Common myeloid progenitor, CD34-positive (primary cell): ENCODE measurements at regions not wholly inside any gene's neighbourhood (a gene's known extent, or its start where the extent isn't known, plus 50 kb on each side); places are given as distances from the start of the nearest gene placed in this dataset.
"Not testable (repeated sequence)": the region's sequence is repeated elsewhere in the genome, so short reads cannot be mapped to it uniquely, and the experiment has no call there.

Experiments used
- CTCF ChIA-PET: fragments of 350-600 bp; sonication (Branson Sonifier 250); formaldehyde crosslinking; loops from one replicate; lab custom pipeline; 2021; ENCODE audit warnings: antibody characterized with exemption; lab: Charles Lee
- POLR2A ChIA-PET: fragments of 350-600 bp; sonication (Branson Sonifier 250); formaldehyde crosslinking; loops from one replicate; lab custom pipeline; 2021; ENCODE audit warnings: antibody characterized with exemption; lab: Charles Lee
- DNase-seq, 3 donors: peaks; one replicate each; pipeline versions ENCODE4 v3.0.0 to v3.0.0-alpha.2; 2013
- H3K27ac ChIP-seq, 2 experiments: 1 replicate in 1 of 2; 2 replicates in 1 of 2; pipeline ENCODE4 v1.7.0; 2013; ENCODE audit warnings: inconsistent platforms in 2 of 2, low read length in 2 of 2, mild to moderate bottlenecking in 2 of 2, low read depth in 1 of 2, moderate library complexity in 1 of 2; ENCODE audit not compliant: severe bottlenecking in 2 of 2, insufficient read depth in 1 of 2, poor library complexity in 1 of 2
- H3K27me3 ChIP-seq, 5 experiments: replicated peaks in 2 of 5; 1 replicate in 3 of 5; 2 replicates in 2 of 5; pipeline versions ENCODE4 v1.6.1 to v1.7.0; 2013; ENCODE audit warnings: low read length in 4 of 5, mild to moderate bottlenecking in 2 of 5, moderate library complexity in 2 of 5, inconsistent platforms in 1 of 5; ENCODE audit not compliant: insufficient read depth in 5 of 5, control insufficient read depth in 4 of 5
- H3K36me3 ChIP-seq, 4 experiments: 1 replicate in 2 of 4; 2 replicates in 2 of 4; pipeline versions ENCODE4 v1.6.1 to v1.7.0; 2013; ENCODE audit warnings: low read length in 3 of 4, control low read depth in 1 of 4, mild to moderate bottlenecking in 1 of 4; ENCODE audit not compliant: control insufficient read depth in 4 of 4, insufficient read depth in 4 of 4
- H3K4me1 ChIP-seq, 4 experiments: 1 replicate in 3 of 4; 2 replicates in 1 of 4; pipeline versions ENCODE4 v1.6.1 to v1.7.1; 2013; ENCODE audit warnings: low read length in 3 of 4, mild to moderate bottlenecking in 3 of 4, control low read depth in 1 of 4, inconsistent platforms in 1 of 4, moderate library complexity in 1 of 4; ENCODE audit not compliant: control insufficient read depth in 4 of 4, insufficient read depth in 4 of 4; ENCODE audit errors: control extremely low read depth in 1 of 4
- H3K4me3 ChIP-seq, 7 experiments: 1 replicate in 4 of 7; 2 replicates in 3 of 7; pipeline versions ENCODE4 v1.5.1 to v1.7.0; 2013; ENCODE audit warnings: mild to moderate bottlenecking in 7 of 7, low read length in 6 of 7, moderate library complexity in 6 of 7, inconsistent platforms in 2 of 7, low read depth in 2 of 7, control low read depth in 1 of 7; ENCODE audit not compliant: insufficient read depth in 4 of 7, control insufficient read depth in 1 of 7; ENCODE audit errors: extremely low read depth in 1 of 7
- H3K9me3 ChIP-seq, 5 experiments: 1 replicate in 4 of 5; 2 replicates in 1 of 5; pipeline versions ENCODE4 v1.6.1 to v1.7.1; 2013; ENCODE audit warnings: low read length in 4 of 5, mild to moderate bottlenecking in 2 of 5, inconsistent platforms in 1 of 5, low read depth in 1 of 5, moderate library complexity in 1 of 5; ENCODE audit not compliant: control insufficient read depth in 4 of 5, insufficient read depth in 2 of 5; ENCODE audit errors: control extremely low read depth in 1 of 5
- WGBS: methylation state at CpG from one replicate; pipeline ENCODE4 v1.1.5; 2013; ENCODE audit not compliant: insufficient coverage; 5-methylcytosine and 5-hydroxymethylcytosine counted together

DNA sequence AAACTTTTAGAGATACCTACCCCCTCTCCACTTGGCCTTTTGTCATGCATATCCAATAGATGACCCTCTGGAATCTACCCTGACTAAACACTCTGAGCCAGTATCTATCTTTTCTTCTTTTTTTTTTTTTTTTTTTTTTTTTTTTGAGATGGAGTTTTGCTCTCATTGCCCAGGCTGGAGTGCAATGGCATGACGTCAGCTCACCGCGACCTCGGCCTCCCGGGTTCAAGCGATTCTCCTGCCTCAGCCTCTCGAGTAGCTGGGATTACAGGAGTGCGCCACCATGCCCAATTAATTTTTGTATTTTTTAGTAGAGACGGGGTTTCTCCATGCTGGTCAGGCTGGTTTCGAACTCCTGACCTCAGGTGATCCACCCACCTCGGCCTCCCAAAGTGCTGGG lies 50.8 kb upstream of the GRIN2B start:
- H3K4me3 ChIP-seq, H3K9me3 ChIP-seq, H3K36me3 ChIP-seq, H3K27me3 ChIP-seq, H3K27ac ChIP-seq, POLR2A ChIA-PET, H3K4me1 ChIP-seq, DNase-seq, CTCF ChIA-PET: not testable (repeated sequence)
- 97% methylated on average over 10 of the region's 11 CpGs for WGBS

DNA sequence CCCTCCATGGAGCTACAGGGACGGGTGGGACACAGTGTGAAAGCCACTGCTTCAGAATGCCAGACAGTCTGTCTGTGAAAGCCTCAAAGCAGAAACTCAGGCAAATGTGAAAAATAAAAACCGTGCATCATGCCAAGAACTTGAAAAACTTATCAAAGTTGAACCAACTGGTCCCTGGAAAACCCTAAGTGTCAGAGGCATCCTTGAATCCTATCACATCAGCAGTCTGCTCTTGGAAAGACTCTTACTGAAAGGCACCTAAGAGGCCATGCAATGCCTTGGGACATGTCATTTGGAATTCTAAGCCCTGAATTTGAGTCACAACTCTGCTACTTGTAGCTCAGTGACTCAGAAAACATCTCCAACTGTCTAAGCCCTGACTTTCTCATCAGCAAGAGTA lies 62.4 kb upstream of the GRIN2B start:
- H3K4me3 ChIP-seq, result no peak overlapping the region
- DNase-seq, result no peak
- WGBS, result 53% methylated on average over 2 of the region's 2 CpGs
- CTCF ChIA-PET, result no interaction called here
- no peak overlapping the region for H3K27ac ChIP-seq
- no peaks in the 10 kb centered on the region for H3K9me3 ChIP-seq
- POLR2A ChIA-PET, result no interaction called here
- no peaks in the 10 kb centered on the region for H3K36me3 ChIP-seq
- H3K27me3 ChIP-seq, result peaks cover 0 to 14% (median 0%) of the 10 kb centered on the region in 5 experiments
- H3K4me1 ChIP-seq, result no peaks in the 10 kb centered on the region

DNA sequence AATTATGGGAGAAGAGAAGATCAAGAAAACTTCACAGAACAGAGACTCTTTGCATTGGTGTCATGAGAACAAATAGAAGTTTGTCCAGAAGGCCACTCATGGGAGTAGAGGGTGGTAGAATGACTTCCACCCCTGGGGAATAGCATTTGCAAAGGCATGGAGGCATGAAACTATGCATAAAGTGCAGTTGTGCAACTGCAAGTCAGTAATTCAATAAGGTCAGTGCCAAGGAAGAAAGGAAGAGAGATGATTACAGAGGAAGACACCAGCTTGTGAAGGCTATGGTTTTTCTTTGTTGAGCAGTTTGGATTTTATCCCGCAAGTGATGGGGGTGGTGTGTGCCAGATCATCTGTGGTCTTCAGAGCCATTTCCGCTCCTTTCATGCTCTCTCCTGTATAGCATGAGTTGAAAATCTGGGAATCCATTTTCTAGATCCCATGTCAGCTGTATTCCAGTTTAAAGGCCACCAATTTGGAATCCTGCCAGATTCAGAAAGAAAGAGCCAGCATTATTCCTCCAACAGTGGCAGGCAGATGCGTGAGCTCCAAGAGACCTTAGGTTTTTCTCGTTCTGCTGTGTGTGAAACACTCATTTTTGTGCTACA lies 67.6 kb upstream of the GRIN2B start:
- no peaks in the 10 kb centered on the region for H3K36me3 ChIP-seq
- WGBS, result 91% methylated on average over 4 of the region's 4 CpGs
- H3K4me1 ChIP-seq, result no peaks in the 10 kb centered on the region
- peaks cover 0 to 12% (median 0%) of the 10 kb centered on the region in 5 experiments for H3K27me3 ChIP-seq
- H3K27ac ChIP-seq, result no peak overlapping the region
- DNase-seq, result no peak
- no peak overlapping the region for H3K4me3 ChIP-seq
- no peaks in the 10 kb centered on the region for H3K9me3 ChIP-seq
- ChIA-PET POLR2A (no interaction called here), CTCF (no interaction called here)

DNA sequence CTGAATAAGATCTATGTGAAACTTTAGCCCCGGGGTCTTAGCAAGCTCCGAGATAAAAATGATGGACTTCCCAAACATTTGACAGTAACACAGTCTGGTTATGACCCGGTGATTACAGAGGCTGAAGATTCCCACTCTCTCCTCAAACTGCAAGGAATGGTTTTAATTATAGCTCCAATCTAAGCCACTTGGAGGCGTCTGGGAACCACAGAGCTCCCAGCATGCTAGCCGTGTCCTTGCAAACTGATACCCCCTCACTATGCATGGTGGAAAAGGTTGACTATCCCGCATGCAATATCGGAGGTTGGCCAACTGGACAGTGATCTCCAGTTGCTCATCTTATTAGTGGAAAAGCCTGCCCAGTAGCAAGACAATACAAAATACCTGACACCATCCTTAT lies 76.5 kb upstream of the GRIN2B start:
- peaks cover 0 to 2% (median 0%) of the 10 kb centered on the region in 5 experiments for H3K27me3 ChIP-seq
- no peaks in the 10 kb centered on the region for H3K9me3 ChIP-seq
- CTCF ChIA-PET, result no interaction called here
- H3K4me1 ChIP-seq, result no peaks in the 10 kb centered on the region
- WGBS, result 74% methylated on average over 5 of the region's 7 CpGs
- no peak for DNase-seq
- POLR2A ChIA-PET, result no interaction called here
- H3K36me3 ChIP-seq, result no peaks in the 10 kb centered on the region
- H3K4me3 ChIP-seq, result no peak overlapping the region
- H3K27ac ChIP-seq, result no peak overlapping the region

DNA sequence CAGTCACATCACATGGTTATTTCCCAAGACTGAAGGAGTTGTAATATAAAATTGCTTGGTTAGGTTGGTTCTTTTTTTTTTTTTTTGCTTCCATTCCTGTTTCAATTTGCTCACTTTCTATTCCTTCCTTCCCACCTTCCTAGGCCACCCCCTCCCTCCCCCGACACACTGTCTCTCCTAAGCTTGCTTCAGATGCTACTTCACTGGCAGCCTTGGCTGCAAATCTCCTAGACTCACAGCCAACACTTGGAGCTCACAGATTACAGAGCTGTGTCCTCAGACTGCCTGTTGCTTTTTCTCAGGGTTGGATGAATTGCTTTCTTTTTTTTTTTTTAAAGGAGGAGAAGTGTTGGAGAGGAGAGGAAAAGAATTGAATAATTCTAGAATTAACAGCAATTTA lies 77.3 kb upstream of the GRIN2B start:
- POLR2A ChIA-PET, result no interaction called here
- WGBS, result 100% methylated on average over 1 of the region's 1 CpG
- Histone ChIP-seq H3K36me3 (no peaks in the 10 kb centered on the region), H3K4me1 (no peaks in the 10 kb centered on the region), H3K9me3 (no peaks in the 10 kb centered on the region), H3K4me3 (no peak overlapping the region), H3K27ac (no peak overlapping the region), H3K27me3 (peaks cover 0 to 2% (median 0%) of the 10 kb centered on the region in 5 experiments)
- no peak for DNase-seq
- CTCF ChIA-PET, result no interaction called here

DNA sequence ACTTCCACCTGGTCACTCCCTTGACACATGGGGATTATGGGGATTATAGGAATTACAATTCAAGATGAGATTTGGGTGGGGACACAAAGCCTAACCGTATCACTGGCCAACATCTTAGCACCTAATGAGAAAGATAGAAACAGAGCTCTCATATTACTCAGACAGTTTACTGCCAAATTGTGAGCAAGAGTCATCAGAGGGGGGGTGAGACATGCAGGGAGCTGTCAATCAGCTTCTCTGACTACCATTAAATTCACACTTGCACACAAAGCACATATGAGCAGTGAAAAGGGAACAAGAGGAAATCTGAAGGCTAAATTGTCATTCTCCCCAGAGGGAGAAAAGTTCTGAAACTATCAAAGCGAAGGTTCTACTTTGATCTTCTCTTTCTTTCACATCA lies 78.1 kb upstream of the GRIN2B start:
- H3K36me3 ChIP-seq, result no peaks in the 10 kb centered on the region
- no peak overlapping the region for H3K4me3 ChIP-seq
- no peaks in the 10 kb centered on the region for H3K4me1 ChIP-seq
- WGBS, result no CpG with 5 or more reads among the region's 2 CpGs
- POLR2A ChIA-PET, result no interaction called here
- H3K27me3 ChIP-seq, result peaks cover 0 to 2% (median 0%) of the 10 kb centered on the region in 5 experiments
- CTCF ChIA-PET, result no interaction called here
- DNase-seq, result no peak
- H3K9me3 ChIP-seq, result no peaks in the 10 kb centered on the region
- no peak overlapping the region for H3K27ac ChIP-seq

DNA sequence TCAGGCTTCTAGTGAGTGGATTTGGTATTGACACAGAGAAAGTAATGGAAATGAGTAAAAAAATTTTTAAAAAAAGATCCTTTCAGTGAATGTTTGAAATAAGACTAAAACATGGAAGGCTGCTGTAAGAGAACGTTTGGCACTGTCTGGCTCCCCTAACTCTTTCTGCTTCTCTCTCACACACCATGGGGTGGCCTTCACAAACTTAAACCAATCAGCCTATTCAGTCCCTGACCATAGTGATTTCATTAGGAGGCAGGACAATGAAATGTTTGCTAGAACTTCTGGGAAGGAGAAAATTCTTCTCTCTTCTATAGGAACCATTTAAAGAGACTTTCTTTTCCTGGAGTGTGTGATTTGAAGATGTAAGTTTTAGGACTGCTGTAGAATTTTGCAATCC lies 84.2 kb upstream of the GRIN2B start:
- H3K27me3 ChIP-seq, result peaks cover 0 to 2% (median 0%) of the 10 kb centered on the region in 5 experiments
- no peaks in the 10 kb centered on the region for H3K9me3 ChIP-seq
- POLR2A ChIA-PET, result no interaction called here
- CTCF ChIA-PET, result no interaction called here
- H3K4me3 ChIP-seq, result no peak overlapping the region
- no peak overlapping the region for H3K27ac ChIP-seq
- no peaks in the 10 kb centered on the region for H3K4me1 ChIP-seq
- no peaks in the 10 kb centered on the region for H3K36me3 ChIP-seq
- WGBS, result no CpG with 5 or more reads among the region's 1 CpG
- DNase-seq, result no peak
